NCI-H2227 (cell line): ENCODE measurements at regions not wholly inside any gene's neighbourhood (a gene's known extent, or its start where the extent isn't known, plus 50 kb on each side); places are given as distances from the start of the nearest gene placed in this dataset.

Experiments
- DNase-seq: peaks from one replicate; lab custom pipeline; 2025; ENCODE audit not compliant: unreplicated experiment; lab: John Stamatoyannopoulos, UW

DNA sequence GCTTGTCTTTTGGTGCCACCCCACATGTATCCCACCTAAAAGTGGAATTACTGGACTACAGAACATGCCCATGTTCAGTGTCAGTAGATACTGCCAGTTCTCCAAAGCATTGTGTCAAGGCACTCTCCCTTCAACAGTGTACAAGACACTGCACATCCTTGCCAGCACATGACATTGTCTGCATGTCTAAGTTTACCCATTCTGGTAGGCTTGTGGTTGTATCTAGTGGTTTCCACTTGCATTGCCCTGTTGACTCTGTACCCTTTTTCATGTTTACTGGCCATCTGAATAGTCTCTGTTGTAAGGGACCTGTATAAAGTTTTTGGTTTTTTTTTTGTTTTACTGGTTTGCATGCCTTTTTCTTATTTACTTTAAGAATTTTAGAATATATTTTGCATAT, 222.4 kb upstream of the CNR1 start:
- no peak for DNase-seq

- DNase-seq = no peak
These were observed 220.0 kb upstream of the CNR1 start for GRCh38 chr6:88386167-88386566.

GRCh38 chr6:88383183-88383582, 217.0 kb upstream of the CNR1 start:
- DNase-seq = no peak

GRCh38 chr6:88381289-88381642, 215.1 kb upstream of the CNR1 start:
- DNase-seq = no peak

DNA sequence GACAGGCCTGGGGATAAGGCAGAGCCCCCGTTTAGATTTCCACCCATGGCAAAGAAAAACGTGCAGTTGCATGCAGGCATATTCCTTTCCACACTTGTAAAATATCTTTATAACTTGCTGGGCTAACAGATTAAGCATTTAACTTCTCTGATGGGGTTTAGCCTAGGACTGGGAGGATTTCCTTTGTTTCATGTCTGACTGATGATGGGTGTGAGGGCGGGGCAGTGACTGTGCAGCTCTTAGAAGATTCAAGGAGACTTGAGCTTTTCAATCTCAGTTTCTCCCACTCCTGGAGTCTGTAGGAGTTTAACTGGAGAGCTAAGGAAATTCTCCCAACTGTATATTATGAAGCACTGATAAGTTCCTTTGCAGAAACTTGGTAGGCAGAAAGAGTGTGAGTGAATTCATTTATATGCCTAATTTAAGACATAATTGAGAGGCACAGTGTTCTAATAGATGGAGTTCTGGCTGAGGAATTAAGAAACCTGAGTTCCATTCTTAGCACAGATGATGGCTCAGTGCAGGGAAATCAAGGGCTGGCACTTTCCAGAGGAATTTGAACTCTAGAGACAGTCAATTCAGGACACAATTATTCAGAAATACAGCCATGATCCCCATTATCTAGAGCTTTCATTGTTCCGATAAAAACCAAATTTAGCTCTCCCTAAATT, 214.6 kb upstream of the CNR1 start:
- DNase-seq = no peak

DNA sequence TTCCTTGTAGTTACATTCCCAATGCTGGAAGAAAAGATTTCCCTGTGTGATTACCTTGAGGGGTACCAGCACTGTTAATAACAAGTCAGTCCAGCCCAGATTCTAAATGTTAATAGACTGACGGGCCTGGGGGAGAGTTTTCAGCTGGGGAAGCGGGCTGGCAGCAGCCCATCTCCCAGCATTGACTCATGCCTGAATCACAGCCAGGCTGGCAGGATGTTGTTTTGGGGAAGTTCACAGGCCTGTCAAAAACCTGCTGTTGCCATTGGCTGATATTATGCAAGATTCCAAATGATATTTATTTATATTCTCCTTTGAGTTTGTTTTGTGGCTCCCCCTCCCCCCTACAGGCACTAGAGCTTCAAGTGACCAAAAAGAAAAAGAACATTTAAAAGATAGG, 213.9 kb upstream of the CNR1 start:
- peak; percentile 59 for DNase-seq

DNA sequence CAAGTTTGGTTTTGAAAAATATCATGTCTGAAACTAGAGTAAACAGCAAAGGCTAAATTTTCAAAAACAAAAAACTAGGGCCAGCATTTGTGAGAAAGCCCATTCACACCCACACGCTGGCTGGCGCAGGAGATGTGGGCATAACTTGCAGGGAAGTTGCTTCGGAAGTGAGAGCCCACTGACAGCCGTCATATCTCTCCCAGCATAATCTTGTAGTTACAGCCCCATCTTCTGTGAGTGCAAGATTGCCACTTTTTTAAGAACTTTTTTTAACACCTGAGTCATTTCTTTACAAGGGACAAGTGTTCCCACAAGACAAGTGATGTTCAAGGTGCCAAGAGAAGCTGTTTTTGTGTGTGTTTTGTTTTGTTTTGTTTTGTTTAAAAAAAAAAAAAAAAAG, 212.5 kb upstream of the CNR1 start:
- no peak for DNase-seq

GRCh38 chr6:88377976-88378568, 211.9 kb upstream of the CNR1 start:
- DNase-seq = no peak

DNA sequence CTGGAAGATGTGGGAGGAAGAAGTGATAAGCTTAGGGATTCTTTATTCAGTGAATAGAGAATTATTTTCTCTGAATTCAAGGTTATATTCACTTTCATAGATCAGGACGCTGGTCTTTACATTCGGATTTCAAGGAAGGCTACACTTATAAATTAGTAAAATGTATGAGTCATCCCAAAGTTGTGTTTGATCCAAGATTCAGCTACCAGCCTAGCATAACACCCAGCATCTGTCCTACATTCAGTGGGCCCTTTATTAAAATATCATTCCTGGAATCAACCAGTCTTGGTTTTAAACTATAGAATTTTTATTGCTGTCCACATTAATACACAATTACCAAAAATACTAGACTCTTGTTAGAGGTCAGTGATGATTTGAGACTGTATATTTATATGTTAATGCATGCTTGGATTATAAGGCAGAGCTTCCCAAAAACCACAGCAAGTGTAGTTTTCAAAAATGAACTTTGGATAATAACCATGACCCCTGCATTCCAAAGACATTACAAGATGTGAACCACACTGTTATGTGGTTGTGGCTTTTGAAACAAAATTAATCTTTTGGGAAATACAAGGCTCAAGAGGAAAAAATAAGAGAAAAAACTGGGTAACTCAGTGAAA, 210.7 kb upstream of the CNR1 start:
- no peak for DNase-seq

DNA sequence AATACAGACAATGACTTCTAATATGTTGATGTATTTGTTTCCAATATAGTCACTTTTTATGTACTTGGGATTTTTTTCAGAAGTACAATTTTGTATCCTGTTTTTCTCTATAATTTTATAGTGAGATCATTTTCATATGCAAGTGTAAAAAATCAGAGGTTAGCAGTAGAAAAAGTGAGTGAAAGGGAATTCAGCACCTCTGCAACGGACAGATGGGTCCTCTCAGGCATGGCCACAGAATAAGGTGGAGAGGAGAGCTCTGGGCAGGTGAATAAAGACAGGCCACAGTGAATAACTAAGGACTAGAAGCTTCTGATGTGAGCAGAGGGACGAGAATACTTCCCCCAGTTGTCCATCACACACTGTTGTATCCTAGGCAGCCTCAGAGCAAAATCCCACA, 210.1 kb upstream of the CNR1 start:
- no peak for DNase-seq

- DNase-seq = no peak
These were observed 208.4 kb upstream of the CNR1 start for GRCh38 chr6:88374553-88374952.

DNA sequence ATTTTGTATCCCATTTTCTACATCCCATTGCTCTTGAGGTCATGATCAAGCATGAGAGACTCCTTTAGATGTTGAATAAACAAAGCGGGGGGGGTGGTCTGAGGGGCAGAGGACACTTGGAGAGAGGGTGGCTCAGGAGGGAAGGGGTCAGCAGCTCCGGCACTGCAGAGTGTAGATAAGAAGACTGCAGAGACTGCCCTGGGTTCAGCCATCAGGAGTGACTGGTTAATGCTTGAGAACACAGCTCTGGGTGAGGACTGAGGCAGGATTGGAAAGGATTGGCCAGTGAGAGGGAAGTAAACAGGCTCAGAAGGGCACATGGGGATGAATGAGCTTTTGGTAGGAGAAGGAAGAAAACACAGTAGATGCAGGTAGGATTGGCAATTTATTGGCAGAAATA, 205.3 kb upstream of the CNR1 start:
- no peak for DNase-seq

DNA sequence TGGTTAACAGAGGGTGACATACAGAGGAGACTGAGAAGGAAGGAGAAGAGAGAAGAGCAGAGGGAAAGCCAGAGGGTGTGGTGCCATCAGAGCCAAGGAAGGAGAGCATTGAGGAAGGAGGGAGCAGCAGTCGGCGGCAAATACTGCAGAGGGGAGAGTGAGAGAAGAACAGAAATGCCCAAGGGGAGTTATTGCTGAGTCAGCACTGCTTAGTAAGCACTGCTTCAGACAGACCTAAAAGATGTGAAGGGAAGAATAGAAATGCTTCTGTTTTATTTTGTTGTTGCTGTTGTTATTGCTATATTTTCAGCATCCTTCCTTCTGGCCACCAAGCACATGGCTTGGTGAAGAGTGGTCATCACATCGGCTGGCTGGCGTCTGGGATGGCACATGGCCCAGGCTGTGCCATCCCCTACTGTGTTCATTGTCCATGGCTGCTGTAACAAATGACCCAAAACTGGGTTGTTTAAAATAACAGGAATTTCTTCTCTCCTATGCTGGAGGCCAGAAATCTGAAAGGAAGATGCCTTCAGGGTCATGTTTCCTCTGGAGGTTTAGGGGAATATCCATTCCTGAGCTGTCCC, 204.1 kb upstream of the CNR1 start:
- no peak for DNase-seq

DNA sequence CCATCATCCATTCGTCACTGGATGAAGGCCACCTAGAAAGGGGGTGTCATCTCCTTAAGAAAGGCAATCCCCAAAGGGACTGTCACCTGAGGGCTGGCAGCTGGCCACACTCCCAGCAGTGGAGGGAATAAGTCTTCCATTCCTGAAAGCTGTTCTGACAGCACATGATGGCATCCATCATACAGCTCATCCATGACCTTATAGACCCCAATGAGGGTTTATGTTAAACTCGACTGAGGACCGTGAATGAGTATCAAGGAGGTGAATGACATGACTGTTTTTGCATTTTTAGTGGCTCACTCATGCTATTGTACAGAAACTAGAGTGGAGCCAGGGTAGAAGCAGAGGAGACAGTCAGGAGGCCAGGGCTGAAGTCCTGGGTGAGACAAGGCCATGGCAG, 203.1 kb upstream of the CNR1 start:
- no peak for DNase-seq

- DNase-seq = no peak
These were observed 202.1 kb upstream of the CNR1 start for GRCh38 chr6:88368071-88368787.

DNA sequence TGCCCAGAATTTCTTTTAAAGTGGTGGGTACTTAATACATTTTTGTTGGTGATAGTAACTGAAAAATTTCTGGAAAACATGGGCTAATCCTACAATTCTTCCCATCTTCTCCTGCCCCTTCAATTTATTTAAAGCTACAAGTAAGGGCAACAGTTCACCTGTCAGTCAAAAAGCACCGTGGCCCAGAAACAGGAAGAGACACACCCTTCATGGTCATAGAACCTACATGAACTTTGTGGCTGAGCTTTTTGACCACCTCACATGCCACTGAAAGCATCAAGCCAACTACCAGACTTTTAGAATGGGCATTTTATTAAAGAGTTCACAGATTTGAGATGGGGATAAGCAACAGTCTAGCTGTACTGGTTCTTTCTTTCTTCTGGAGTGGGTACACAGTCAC, 201.1 kb upstream of the CNR1 start:
- DNase-seq = no peak

DNA sequence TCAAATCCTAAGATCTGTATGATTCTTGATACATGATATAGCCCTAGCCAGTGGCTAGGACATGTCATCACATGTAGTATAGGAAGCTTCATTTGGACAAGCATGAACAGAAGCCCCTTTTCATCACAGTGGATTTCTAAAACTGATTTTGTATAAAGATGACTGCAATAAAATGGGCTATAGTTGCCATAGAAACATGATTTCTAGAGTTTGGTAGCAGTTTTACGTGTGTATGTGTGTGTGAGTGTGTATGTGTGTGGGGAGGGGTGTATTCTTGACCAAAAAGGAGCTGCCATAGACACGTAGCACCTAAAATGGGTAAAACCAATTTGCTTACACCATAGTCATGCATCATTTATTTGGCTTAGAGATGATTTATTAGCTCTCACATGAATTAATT, 200.5 kb upstream of the CNR1 start:
- DNase-seq = no peak

GRCh38 chr6:88365656-88366055, 199.5 kb upstream of the CNR1 start:
- DNase-seq = no peak

GRCh38 chr6:88365230-88365629, 199.1 kb upstream of the CNR1 start:
- no peak for DNase-seq

DNA sequence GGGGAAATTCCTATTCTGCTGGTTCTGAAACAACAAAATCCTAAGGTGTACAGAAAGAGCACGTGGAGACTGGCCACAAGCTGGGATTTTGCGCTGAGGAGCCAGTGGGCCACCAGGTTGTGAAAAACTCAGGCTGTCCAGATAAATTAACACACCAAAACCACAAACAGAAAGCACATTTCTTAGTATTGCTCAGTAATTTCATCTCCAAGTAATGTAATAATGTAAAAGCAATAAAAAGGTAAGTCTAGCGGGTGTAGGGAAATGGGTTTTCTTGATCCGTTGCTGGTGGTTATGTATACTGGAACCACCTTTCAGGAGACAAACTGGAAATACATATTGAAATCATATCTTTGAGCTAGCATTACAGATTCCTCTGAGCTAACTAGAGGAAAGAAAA, 195.6 kb upstream of the CNR1 start:
- no peak for DNase-seq

DNA sequence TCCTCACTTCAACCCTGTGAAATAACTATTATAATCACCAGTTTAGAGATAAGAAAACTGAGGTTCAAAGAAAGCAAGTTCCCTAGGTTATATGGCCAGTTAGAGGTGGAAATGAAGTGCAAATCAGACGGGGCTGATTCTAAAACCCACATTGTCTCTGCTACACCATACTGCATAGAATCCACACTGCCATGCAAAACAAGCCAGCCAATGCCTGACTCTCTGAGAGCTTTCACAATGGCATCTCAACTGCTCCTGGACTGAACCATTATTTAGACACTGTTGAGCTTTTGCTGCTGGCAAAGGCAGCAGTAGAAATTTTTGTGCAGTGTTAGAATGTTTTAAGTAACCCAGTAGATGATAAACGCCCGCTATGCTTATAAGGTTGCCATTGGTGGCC, 195.2 kb upstream of the CNR1 start:
- no peak for DNase-seq
